ENCODE measurements at regions not wholly inside any gene's neighbourhood (a gene's known extent, or its start where the extent isn't known, plus 50 kb on each side); places are given as distances from the start of the nearest gene placed in this dataset.

GRCh38 chr3:46105306-46105919, 78.1 kb upstream of the XCR1 start:
- intact Hi-C loops (cut with micrococcal nuclease): no loop called here
- no peak for DNase-seq
- Mint-ChIP-seq H3K27ac (no peak overlapping the region), H3K4me3 (no peak overlapping the region), H3K9me3 (peaks cover 18% of the 10 kb centered on the region), H3K4me1 (peaks cover 62% of the 10 kb centered on the region), H3K27me3 (peaks cover 10% of the 10 kb centered on the region), H3K36me3 (ENCODE audit: low read depth) (peaks cover 18% of the 10 kb centered on the region)

- Mint-ChIP-seq H3K27ac (no peak overlapping the region), H3K27me3 (peaks cover 14% of the 10 kb centered on the region), H3K36me3 (ENCODE audit: low read depth) (peaks cover 20% of the 10 kb centered on the region), H3K4me1 (peaks cover 62% of the 10 kb centered on the region), H3K9me3 (peaks cover 17% of the 10 kb centered on the region), H3K4me3 (no peak overlapping the region)
- intact Hi-C loops (cut with micrococcal nuclease): no loop called here
- DNase-seq: no peak
These were observed 77.4 kb upstream of the XCR1 start for GRCh38 chr3:46104706-46105105.

- peaks cover 17% of the 10 kb centered on the region for H3K9me3 Mint-ChIP-seq
- no peak overlapping the region for H3K4me3 Mint-ChIP-seq
- no peak for DNase-seq
- peaks cover 14% of the 10 kb centered on the region for H3K27me3 Mint-ChIP-seq
- peaks cover 60% of the 10 kb centered on the region for H3K4me1 Mint-ChIP-seq
- intact Hi-C loops (cut with micrococcal nuclease): no loop called here
- H3K36me3 Mint-ChIP-seq (ENCODE audit: low read depth): peaks cover 20% of the 10 kb centered on the region
- H3K27ac Mint-ChIP-seq: no peak overlapping the region
These were observed 75.5 kb upstream of the XCR1 start for GRCh38 chr3:46102780-46103130.

DNA sequence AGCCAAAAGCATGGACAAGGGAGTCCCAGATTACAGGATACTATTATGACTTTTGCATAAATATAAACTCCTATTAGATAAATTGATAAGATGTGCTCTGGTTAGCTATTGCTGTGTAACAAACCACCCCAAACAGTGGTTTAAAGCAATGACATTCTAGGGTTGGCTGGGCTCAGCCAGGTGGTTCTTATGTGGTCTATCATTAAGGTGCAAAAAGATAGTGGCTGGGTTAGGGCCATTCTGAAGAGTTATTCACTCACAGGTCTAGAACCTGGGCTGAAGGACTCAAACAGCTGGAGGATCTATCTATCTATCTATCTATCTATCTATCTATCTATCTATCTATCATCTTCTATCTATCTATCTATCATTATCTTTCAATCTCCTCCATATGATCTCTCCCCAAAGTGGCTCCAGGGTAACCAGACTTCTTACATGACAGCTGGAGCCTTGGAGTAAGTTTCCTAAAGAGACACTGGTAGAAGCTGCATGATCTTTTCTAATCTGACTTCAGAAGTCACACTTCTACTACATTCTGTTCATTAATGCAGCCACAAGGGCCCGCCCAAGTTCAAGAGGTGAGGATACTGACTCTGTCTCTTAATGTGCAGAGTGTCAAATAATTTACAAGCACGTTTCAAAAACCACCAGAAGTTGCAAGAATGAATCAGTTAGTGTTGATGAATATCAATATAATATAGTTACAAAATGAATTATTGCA, 74.9 kb upstream of the XCR1 start:
- Mint-ChIP-seq H3K4me3 (no peak overlapping the region), H3K36me3 (ENCODE audit: low read depth) (peaks cover 20% of the 10 kb centered on the region), H3K4me1 (peaks cover 60% of the 10 kb centered on the region), H3K27me3 (peaks cover 14% of the 10 kb centered on the region), H3K27ac (peak overlapping the region; percentile 56), H3K9me3 (peaks cover 17% of the 10 kb centered on the region)
- intact Hi-C loops (cut with micrococcal nuclease): no loop called here
- DNase-seq: no peak

DNA sequence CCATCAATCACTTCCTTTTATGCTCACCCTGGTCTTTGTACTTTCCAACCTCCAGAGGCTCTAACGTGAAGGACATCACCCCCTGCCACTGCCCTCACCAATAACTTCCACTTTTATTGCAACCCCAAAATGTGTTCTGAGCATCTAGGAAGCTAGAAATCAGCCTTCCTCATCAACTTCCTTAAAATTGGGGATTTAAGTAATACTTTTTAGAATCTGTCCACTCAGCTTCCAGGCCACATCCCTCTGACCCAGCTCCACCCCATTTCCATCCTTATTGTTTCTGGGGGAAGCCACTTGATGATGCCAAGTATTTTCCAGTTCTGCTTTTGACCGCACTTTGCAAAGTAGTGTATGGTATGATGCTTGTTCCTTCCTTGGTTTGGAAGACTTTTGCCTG, 73.5 kb upstream of the XCR1 start:
- no peak for DNase-seq
- intact Hi-C loops (cut with micrococcal nuclease): no loop called here
- H3K27ac Mint-ChIP-seq: no peak overlapping the region
- H3K4me3 Mint-ChIP-seq: no peak overlapping the region
- peaks cover 14% of the 10 kb centered on the region for H3K27me3 Mint-ChIP-seq
- H3K36me3 Mint-ChIP-seq (ENCODE audit: low read depth): peaks cover 20% of the 10 kb centered on the region
- peaks cover 62% of the 10 kb centered on the region for H3K4me1 Mint-ChIP-seq
- H3K9me3 Mint-ChIP-seq: peaks cover 17% of the 10 kb centered on the region

GRCh38 chr3:46098319-46098761, 71.1 kb upstream of the XCR1 start:
- H3K27ac Mint-ChIP-seq: peak overlapping the region; percentile 92
- peaks cover 59% of the 10 kb centered on the region for H3K4me1 Mint-ChIP-seq
- DNase-seq: peak; percentile 91
- peak overlapping the region; percentile 71 for H3K4me3 Mint-ChIP-seq
- peaks cover 17% of the 10 kb centered on the region for H3K9me3 Mint-ChIP-seq
- peaks cover 11% of the 10 kb centered on the region for H3K27me3 Mint-ChIP-seq
- intact Hi-C loops (cut with micrococcal nuclease): loop anchor here (1.0 to 10.0 kb wide), 9 partner anchors 8 to 994 kb away; partner anchors contain the start of genes CCR1, CCR2 and CCR5
- H3K36me3 Mint-ChIP-seq (ENCODE audit: low read depth): peaks cover 27% of the 10 kb centered on the region

- Mint-ChIP-seq H3K9me3 (peaks cover 17% of the 10 kb centered on the region), H3K4me3 (peak overlapping the region; percentile 71), H3K27me3 (peaks cover 11% of the 10 kb centered on the region), H3K4me1 (peaks cover 64% of the 10 kb centered on the region), H3K36me3 (ENCODE audit: low read depth) (peaks cover 28% of the 10 kb centered on the region), H3K27ac (peak overlapping the region; percentile 92)
- DNase-seq: peak; percentile 85
- intact Hi-C loops (cut with micrococcal nuclease): loop anchor here (1.0 to 10.0 kb wide), 10 partner anchors 7 to 993 kb away; partner anchors contain the start of genes CCR1, CCR2 and CCR5
These were observed 70.5 kb upstream of the XCR1 start for GRCh38 chr3:46097691-46098241.

GRCh38 chr3:46096781-46097180, 69.5 kb upstream of the XCR1 start:
- peaks cover 11% of the 10 kb centered on the region for H3K27me3 Mint-ChIP-seq
- intact Hi-C loops (cut with micrococcal nuclease): loop anchor here (1.0 to 10.0 kb wide), 5 partner anchors 198 to 992 kb away; partner anchors contain the start of gene CCR2
- H3K4me3 Mint-ChIP-seq: peak overlapping the region; percentile 22
- H3K9me3 Mint-ChIP-seq: peaks cover 12% of the 10 kb centered on the region
- H3K36me3 Mint-ChIP-seq (ENCODE audit: low read depth): peaks cover 23% of the 10 kb centered on the region
- H3K27ac Mint-ChIP-seq: peak overlapping the region; percentile 92
- DNase-seq: no peak
- H3K4me1 Mint-ChIP-seq: peaks cover 71% of the 10 kb centered on the region

GRCh38 chr3:46096336-46096735, 69.1 kb upstream of the XCR1 start:
- Mint-ChIP-seq H3K9me3 (peaks cover 12% of the 10 kb centered on the region), H3K27ac (peak overlapping the region; percentile 43), H3K36me3 (ENCODE audit: low read depth) (peaks cover 19% of the 10 kb centered on the region), H3K27me3 (peaks cover 10% of the 10 kb centered on the region), H3K4me1 (peaks cover 75% of the 10 kb centered on the region), H3K4me3 (no peak overlapping the region)
- intact Hi-C loops (cut with micrococcal nuclease): loop anchor here (5.0 to 10.0 kb wide), 4 partner anchors 234 to 992 kb away; partner anchors contain the start of gene CCR2
- DNase-seq: no peak

DNA sequence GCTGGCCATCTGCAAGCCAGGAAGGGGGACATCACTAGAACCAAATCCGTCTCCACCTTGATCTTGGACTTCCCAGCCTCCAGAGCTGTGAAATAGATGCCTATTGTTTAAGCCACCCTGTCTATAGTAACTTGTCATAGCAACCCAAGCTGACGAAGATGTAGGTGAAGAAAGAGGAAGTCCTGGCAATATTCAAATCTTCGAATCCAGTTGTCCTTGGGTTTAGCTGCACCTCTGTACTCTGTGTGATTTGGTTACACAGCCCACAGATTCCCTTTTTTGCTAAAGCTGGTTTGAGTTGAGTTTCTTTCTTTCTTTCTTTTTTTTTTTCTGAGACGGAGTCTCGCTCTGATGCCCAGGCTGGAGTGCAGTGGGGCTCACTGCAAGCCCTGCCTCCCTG, 68.0 kb upstream of the XCR1 start:
- Mint-ChIP-seq H3K36me3 (ENCODE audit: low read depth) (peaks cover 13% of the 10 kb centered on the region), H3K4me3 (no peak overlapping the region), H3K27me3 (peaks cover 5% of the 10 kb centered on the region), H3K9me3 (peaks cover 4% of the 10 kb centered on the region), H3K27ac (no peak overlapping the region), H3K4me1 (peaks cover 72% of the 10 kb centered on the region)
- DNase-seq: no peak
- intact Hi-C loops (cut with micrococcal nuclease): loop anchor here (5.0 to 10.0 kb wide), 4 partner anchors 233 to 991 kb away; partner anchors contain the start of gene CCR2

- Mint-ChIP-seq H3K27me3 (peaks cover 2% of the 10 kb centered on the region), H3K9me3 (peaks cover 4% of the 10 kb centered on the region), H3K36me3 (ENCODE audit: low read depth) (peaks cover 12% of the 10 kb centered on the region), H3K4me1 (peaks cover 75% of the 10 kb centered on the region), H3K4me3 (no peak overlapping the region), H3K27ac (no peak overlapping the region)
- intact Hi-C loops (cut with micrococcal nuclease): loop anchor here (10.0 kb wide), 1 partner anchor 990 kb away; no protein-coding TSS in a partner anchor
- DNase-seq: no peak
These were observed 67.2 kb upstream of the XCR1 start for GRCh38 chr3:46094506-46094905.

DNA sequence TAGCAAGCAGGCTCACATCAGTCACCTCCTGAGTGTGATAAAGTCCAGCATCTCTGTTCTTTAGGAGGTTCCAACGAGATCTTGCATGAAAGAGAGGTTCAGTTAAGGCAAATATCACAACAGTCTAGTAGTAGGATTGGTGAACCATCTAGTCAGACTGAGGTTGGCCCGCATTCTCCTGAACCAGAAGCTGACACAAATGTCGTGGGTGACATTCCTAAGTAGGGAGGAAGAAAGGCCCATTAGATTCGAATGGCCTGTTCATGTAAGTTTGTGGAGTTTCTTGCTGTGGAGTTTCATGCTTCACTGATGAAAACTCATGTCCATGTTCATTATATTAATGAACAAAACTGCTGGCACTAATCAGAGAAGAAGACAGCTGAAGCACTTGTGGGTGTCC, 66.7 kb upstream of the XCR1 start:
- DNase-seq: no peak
- peaks cover 2% of the 10 kb centered on the region for H3K27me3 Mint-ChIP-seq
- H3K36me3 Mint-ChIP-seq (ENCODE audit: low read depth): peaks cover 10% of the 10 kb centered on the region
- H3K4me3 Mint-ChIP-seq: no peak overlapping the region
- H3K27ac Mint-ChIP-seq: no peak overlapping the region
- intact Hi-C loops (cut with micrococcal nuclease): loop anchor here (10.0 kb wide), 1 partner anchor 989 kb away; no protein-coding TSS in a partner anchor
- H3K9me3 Mint-ChIP-seq: no peaks in the 10 kb centered on the region
- H3K4me1 Mint-ChIP-seq: peaks cover 76% of the 10 kb centered on the region

DNA sequence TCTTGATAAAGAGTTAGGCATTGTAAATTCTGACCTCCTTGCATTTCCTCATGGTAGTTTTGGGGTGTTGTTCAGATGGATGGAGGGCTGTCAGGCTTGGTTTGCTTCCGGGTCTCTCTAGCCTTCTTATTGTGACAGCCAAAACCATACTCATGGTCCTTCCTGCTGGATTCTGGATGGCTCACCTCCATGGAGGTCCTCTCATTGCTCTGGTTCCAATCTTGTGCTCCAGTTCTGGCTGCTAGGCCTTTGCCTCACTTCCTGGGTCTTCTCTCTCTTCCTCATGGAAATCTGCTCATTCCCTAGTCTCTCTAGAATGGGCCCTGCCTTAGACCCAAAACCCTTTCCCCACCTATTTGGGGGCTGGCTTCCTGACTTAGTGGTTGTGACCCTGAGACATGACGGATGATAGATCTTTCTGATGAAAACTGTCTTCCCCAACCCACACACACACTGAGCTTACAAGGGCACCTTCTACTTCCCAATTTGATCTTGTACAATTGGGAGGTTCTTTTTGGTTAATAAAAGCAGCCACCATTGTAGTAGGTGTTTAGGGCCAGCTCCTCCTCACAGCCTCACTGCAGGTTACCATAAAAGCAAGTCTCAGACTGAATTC, 66.2 kb upstream of the XCR1 start:
- H3K27me3 Mint-ChIP-seq: peaks cover 2% of the 10 kb centered on the region
- DNase-seq: no peak
- H3K4me1 Mint-ChIP-seq: peaks cover 73% of the 10 kb centered on the region
- no peak overlapping the region for H3K4me3 Mint-ChIP-seq
- intact Hi-C loops (cut with micrococcal nuclease): loop anchor here (10.0 kb wide), 1 partner anchor 989 kb away; no protein-coding TSS in a partner anchor
- H3K36me3 Mint-ChIP-seq (ENCODE audit: low read depth): peaks cover 8% of the 10 kb centered on the region
- H3K9me3 Mint-ChIP-seq: no peaks in the 10 kb centered on the region
- H3K27ac Mint-ChIP-seq: no peak overlapping the region

All from activated CD4-positive, alpha-beta T cell treated with anti-CD3 and anti-CD28 coated beads, Interleukin-2, amount 10 ng/mL, durations not matched to agents 24 days and 14 days (primary cell).